AG09309 (cell line): ENCODE measurements at regions not wholly inside any gene's neighbourhood (a gene's known extent, or its start where the extent isn't known, plus 50 kb on each side); places are given as distances from the start of the nearest gene placed in this dataset.

Source experiments
- DNase-seq: peaks from one replicate; pipeline ENCODE4 v3.0.0-alpha.2; 2010; ENCODE audit warnings: low read depth
- H3K4me3 ChIP-seq: 2 replicates; pipeline ENCODE4 v1.5.1; 2011; ENCODE audit warnings: mild to moderate bottlenecking, low read depth, low read length, moderate library complexity; ENCODE audit not compliant: control insufficient read depth
- CTCF ChIP-seq: IDR thresholded peaks from 2 replicates; pipeline ENCODE4 v1.5.1; 2011; ENCODE audit warnings: mild to moderate bottlenecking, low read depth, low read length, inconsistent platforms; ENCODE audit not compliant: insufficient read depth, control insufficient read depth; ENCODE audit errors: missing control alignments

GRCh38 chr10:129098517-129098916 lies 368.5 kb upstream of the MGMT start:
- no peak overlapping the region for H3K4me3 ChIP-seq
- no peak for TF ChIP-seq CTCF
- DNase-seq: no peak

- TF ChIP-seq CTCF: no peak
- no peak for DNase-seq
- no peak overlapping the region for H3K4me3 ChIP-seq
Measured at GRCh38 chr10:129099486-129099885, 367.6 kb upstream of the MGMT start.

GRCh38 chr10:129099992-129100391 lies 367.0 kb upstream of the MGMT start:
- no peak overlapping the region for H3K4me3 ChIP-seq
- TF ChIP-seq CTCF: no peak
- DNase-seq: no peak

- no peak for TF ChIP-seq CTCF
- no peak for DNase-seq
Measured at GRCh38 chr10:129101232-129101980, 365.6 kb upstream of the MGMT start.

GRCh38 chr10:129102906-129103693 lies 363.9 kb upstream of the MGMT start:
- no peak for TF ChIP-seq CTCF
- no peak for DNase-seq
- no peak overlapping the region for H3K4me3 ChIP-seq

More at GRCh38 chr10:129101232-129101980, 365.6 kb upstream of the MGMT start:
- no peak overlapping the region for H3K4me3 ChIP-seq

- no peak for DNase-seq
- TF ChIP-seq CTCF: no peak
- no peak overlapping the region for H3K4me3 ChIP-seq
Measured at GRCh38 chr10:129104266-129105045, 362.6 kb upstream of the MGMT start.
